SK-N-MC (cell line): ENCODE measurements at regions not wholly inside any gene's neighbourhood (a gene's known extent, or its start where the extent isn't known, plus 50 kb on each side); places are given as distances from the start of the nearest gene placed in this dataset.

Experiments
- EZH2 ChIP-seq: fragments of 200-600 bp; sonication (generic); IDR thresholded peaks from one replicate; pipeline ENCODE4 v1.6.1; 2017; ENCODE audit warnings: antibody characterized with exemption
- FOXP2 ChIP-seq: optimal IDR thresholded peaks from 2 replicates; pipeline ENCODE3; 2011; ENCODE audit warnings: mild to moderate bottlenecking, moderate library complexity; ENCODE audit not compliant: insufficient read depth; ENCODE audit errors: extremely low read length, control extremely low read depth
- POLR2AphosphoS5 ChIP-seq: IDR thresholded peaks from 2 replicates; pipeline ENCODE4 v1.6.1; 2012; ENCODE audit warnings: mild to moderate bottlenecking, low read depth, low read length, borderline replicate concordance

DNA sequence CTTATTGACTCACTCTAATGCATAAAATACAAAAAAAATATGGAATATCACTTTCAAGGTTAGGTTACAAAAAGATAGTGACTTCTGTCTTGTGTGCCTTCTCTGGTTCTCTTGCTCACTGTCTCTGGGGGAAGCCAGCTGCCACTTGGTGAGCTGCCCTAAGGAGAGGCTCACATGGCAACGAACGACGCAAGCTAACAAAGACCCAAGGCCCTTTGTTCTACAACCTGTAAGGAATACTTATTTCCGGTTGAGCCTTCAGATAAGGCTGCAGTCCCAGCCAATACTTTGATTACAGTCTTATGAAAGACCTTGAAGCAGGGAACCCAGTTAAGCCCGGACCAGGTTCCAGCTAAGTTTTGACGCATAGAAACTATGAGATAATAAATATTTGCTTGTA is 242.4 kb upstream of the TBX3 start:
- TF ChIP-seq EZH2 (no peak), POLR2AphosphoS5 (no peak), FOXP2 (no peak)
